GM21447 (cell line): ENCODE measurements at regions not wholly inside any gene's neighbourhood (a gene's known extent, or its start where the extent isn't known, plus 50 kb on each side); places are given as distances from the start of the nearest gene placed in this dataset.
"Not testable (repeated sequence)": the region's sequence is repeated elsewhere in the genome, so short reads cannot be mapped to it uniquely, and the experiment has no call there.

Experiments used
- ATAC-seq: cut with Tn5 transposase; IDR thresholded peaks from one replicate; pipeline ENCODE4 v1.9.1; 2021; ENCODE audit not compliant: unreplicated experiment

DNA sequence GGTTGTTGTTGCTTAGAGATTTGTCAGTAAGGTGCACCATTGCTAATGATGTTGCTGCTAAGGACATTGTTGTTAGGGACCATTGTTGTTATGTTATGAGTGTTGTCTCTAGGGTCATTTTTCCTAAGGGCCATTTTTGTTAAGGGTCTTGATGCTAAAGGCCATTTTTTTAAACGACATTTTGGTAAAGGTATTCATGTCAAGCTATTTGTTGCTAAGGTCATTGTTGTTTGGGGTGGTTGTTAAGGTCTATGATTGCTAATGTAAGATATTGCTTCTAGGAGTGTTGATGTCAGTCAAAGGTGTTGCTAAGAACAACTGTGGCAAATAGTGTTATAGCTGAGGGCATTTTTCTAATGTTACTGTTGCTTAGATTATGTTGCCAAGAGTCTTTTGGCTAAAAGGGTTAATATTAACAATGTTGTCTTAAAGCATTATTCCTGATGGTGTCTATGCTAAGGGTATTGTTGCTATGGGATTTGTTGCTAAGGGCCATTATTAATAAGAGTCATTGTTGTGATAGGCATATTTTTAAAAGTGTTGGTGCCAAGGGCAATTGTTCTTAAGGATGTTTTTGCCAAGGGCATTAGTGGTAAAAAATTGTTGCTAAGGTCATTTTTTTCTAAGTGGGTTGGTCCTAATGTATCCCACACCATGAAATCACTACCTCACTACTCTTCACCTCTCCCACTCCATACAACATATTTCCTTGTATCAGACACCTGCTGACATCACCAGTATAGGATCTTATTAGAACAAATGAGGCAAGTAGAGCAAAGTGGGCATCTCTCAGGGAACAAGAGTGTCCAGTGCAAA lies 56.2 kb downstream of the SPATA31A6 start:
- ATAC-seq = not testable (repeated sequence)

DNA sequence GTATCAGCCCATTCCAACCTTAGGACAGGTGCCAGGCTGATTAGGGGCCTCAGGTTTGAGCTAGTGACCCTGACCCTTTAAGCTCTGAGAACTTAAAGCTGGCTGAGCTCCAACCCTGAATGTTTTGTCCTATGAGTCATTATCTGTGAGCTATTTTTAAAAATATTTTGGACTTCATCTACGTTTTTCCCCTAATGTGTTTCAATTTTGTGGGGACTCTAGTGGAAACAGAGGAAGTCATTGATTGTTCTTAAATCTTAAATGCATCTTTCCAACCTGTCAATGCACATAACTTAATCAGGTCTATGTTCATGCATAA lies 56.8 kb downstream of the SPATA31A6 start:
- not testable (repeated sequence) for ATAC-seq

GRCh38 chr9:42243211-42243610 lies 59.8 kb downstream of the SPATA31A6 start:
- ATAC-seq = not testable (repeated sequence)

DNA sequence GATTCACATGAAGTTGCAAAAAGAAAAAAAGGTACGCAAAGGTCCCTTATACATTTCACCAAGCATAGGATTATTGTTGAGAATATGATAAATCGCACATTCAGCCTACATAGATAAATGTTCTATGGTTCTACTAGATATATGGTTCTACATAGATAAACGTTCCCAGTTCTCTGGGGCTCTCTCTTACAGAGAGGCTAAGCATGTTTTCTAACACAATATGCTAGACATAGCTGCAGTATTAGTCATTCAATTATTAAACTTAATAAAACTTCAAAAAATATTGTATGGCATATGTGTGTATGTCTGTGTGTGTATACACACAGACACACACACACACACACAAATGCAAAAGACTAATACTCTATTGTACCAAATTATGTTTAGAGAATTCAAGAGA lies 60.4 kb downstream of the SPATA31A6 start:
- ATAC-seq = not testable (repeated sequence)

DNA sequence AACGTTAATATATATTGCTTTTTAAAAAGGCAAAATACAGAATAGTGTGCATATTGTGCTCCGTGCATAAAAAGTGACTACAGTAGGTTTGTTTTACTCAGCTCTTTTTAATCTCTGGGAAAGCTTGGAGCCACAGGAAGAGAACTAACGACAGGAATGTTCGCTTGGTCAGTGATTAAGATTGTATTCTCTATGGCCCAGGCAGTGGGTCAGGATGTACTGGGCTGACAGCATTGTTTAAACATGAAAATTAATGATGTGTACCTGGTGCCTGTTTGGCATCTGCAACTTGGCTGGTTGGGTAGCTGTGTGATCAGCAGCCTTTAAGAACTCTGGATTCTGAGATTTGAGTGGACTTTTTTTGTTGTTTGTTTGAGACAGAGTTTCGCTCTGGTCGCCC lies 85.3 kb downstream of the SPATA31A6 start:
- ATAC-seq = not testable (repeated sequence)

GRCh38 chr9:42269171-42269570 lies 85.7 kb downstream of the SPATA31A6 start:
- ATAC-seq = not testable (repeated sequence)

DNA sequence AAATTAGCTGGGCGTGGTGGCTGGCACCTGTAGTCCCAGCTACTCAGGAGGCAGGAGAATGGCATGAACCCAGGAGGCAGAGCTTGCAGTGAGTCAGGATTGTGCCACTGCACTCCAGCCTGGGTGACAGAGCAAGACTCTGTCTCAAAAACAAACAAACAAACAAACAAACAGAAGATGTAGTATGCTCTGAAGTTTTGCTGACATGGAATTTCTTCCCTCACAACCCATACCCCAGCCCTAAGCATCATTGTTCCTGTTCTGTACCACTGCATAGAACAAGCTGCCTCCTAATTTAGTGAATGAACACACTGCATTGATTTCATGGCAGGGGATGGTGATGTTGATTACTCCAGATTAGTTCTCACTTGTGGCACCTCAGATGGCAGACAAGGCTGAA lies 89.7 kb downstream of the SPATA31A6 start:
- ATAC-seq = not testable (repeated sequence)

- ATAC-seq = no peak
These were observed 91.7 kb downstream of the SPATA31A6 start for GRCh38 chr9:42275141-42275540.

DNA sequence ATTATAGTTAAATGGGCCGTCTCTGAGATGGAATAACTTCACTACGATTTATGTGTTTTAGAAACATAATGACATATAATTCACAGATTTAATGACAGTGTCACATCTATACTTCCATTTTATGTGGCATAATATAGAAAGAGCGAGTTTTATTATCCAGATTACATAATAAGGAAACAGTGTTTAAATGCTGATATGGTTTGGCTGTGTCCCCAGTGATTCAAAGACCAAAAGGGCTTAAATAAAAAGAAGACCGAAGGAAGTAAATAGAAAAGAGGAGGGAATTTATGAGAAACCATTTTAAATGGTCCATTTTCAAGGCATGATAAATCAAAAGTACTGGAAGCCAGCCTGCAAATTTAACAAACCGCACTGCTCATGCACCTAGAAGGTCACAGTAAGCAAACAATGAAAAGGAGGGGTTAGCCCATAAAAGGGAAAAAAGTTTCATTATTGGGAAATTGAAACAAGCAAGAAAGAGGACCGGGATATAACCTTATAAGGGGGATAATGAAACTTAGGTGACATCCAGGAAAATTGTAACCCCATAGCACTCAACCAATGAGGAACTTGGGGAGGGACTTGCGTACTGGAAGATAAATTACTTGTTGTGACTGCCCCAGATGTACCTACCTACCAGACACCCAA lies 99.2 kb downstream of the SPATA31A6 start:
- not testable (repeated sequence) for ATAC-seq

DNA sequence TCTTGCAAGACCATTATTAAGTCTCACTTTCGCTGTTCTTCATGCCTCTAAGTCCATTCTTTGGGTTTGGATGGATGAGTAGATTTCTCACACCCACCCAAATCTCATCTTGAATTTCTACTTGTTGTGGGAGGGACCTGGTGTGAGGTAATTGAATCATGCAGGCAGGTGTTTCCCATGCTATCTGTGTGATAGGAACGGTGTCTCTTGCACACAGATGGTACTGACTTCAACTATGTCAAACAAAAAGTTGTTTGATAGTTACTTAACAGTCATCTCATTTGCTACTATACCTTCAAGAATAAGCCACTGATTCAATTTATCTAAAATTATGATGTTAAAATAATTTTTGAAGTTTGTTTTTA lies 99.7 kb downstream of the SPATA31A6 start:
- ATAC-seq = not testable (repeated sequence)

DNA sequence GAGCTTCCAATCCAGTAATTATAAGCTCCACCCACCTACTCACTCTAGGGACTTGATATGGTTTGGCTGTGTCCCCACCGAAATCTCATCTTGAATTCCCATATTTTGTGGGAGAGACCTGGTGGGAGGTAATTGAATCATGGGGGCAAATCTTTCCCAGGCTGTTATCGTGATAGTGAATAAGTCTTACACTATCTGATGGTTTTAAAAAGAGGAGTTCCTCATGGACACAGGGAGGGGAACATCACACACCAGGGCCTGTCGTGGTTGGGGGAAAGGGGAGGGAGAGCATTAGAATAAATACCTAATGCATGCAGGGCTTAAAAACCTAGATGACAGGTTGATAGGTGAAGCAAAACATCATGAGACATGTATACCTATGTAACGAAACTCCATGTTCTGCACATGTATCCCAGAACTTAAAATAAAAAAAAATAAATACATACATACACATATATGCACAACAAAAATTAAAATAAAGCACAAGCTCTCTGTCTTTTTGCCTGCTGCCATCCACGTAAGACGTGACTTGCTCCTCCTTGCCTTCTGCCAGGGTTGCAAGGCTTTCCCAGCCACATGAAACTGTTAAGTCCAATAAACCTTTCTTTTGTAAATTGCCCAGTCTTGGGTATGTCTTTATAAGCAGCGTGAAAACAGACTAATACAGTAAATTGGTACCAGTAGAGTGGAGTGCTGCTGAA lies 102.8 kb downstream of the SPATA31A6 start:
- not testable (repeated sequence) for ATAC-seq

GRCh38 chr9:42288002-42288864 lies 104.8 kb downstream of the SPATA31A6 start:
- ATAC-seq = not testable (repeated sequence)

GRCh38 chr9:42288865-42289229 lies 105.4 kb downstream of the SPATA31A6 start:
- ATAC-seq = not testable (repeated sequence)

DNA sequence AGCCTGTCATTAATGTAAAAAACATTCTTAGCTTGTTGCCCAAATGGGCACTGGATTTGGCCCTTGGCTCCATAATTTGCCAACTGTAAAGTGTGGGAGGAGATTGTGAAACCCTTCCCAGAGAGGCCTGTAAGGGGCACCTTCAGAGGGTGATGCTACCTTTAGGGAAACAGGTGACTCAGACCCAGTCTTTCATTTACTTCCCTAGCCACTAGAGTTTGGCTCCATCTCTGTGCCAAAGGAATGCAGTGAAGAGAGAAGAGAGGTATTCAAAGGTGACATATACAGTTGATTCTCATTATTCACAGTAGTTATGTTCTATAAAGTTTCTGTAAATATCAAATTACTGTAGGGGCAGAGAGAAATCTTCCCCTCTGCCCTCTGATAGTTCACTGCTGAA lies 116.7 kb downstream of the SPATA31A6 start:
- not testable (repeated sequence) for ATAC-seq

GRCh38 chr9:42306625-42307024 lies 123.2 kb downstream of the SPATA31A6 start:
- not testable (repeated sequence) for ATAC-seq

DNA sequence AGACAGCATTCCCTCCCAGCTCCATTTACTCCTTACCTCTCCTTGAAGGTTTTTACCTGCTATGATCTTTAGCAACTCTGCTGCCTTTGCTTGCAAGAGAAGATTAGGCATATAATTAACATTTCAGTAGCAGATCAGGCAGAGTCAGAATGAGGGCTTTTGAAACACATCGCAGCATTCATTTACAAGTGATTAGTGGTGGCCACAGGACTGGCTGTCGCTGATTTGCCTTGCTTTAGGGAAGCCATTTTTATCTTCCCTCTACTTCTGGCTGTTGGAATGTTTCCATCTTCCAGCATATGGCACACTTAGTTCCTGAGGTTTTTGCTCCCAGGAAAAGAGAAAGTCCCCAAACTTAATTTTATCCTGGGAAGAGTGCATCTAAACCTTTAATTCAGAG lies 124.0 kb downstream of the SPATA31A6 start:
- not testable (repeated sequence) for ATAC-seq

GRCh38 chr9:42310972-42311371 lies 127.5 kb downstream of the SPATA31A6 start:
- not testable (repeated sequence) for ATAC-seq

GRCh38 chr9:42316026-42316425 lies 132.6 kb downstream of the SPATA31A6 start:
- not testable (repeated sequence) for ATAC-seq

GRCh38 chr9:42317677-42318076 lies 134.2 kb downstream of the SPATA31A6 start:
- not testable (repeated sequence) for ATAC-seq

DNA sequence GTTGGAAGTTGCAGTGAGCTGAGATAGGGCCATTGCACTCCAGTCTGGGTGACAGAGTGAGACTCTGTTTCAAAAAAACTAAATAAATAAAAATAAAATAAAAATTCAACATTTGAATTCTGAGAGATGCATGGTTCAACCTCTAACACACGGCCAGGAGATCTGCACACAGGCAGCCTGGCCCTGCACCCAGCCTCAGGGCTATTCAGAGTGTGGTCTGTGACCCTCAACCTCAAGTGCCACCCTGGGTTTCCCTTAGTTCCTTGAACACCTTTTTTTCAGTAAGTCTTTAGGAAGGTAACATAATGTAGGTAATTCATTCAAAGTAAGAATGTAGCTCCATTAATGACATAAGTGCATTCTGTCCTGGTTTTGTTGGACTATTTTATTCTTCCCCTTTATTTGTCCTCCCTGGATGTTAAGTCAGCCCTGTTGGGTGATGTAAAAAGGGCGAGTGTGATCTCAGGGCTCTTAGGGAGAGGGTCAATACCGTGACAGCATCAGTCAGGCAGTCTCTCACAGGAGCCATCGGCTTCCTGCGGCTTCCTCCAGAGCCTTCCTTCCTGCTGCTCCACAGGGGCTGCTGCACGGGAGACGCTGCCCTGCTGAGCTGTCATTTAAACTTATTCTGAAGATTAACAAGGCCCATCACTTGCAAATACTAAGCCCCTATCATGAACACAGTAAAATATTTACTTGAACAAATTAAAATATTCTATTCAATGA lies 139.8 kb downstream of the SPATA31A6 start:
- ATAC-seq = not testable (repeated sequence)
